Panc1 (cell line): ENCODE measurements at regions not wholly inside any gene's neighbourhood (a gene's known extent, or its start where the extent isn't known, plus 50 kb on each side); places are given as distances from the start of the nearest gene placed in this dataset.

ENCODE experiments used
- CTCF ChIP-seq: fragments of 450-650 bp; IDR thresholded peaks from 2 replicates; pipeline ENCODE4 v1.5.1; 2017; ENCODE audit warnings: mild to moderate bottlenecking
- POLR2AphosphoS5 ChIP-seq: IDR thresholded peaks from 2 replicates; pipeline ENCODE4 v1.6.1; 2012; ENCODE audit warnings: mild to moderate bottlenecking, low read depth, low read length, moderate library complexity
- REST ChIP-seq, 2 experiments: IDR thresholded peaks; 2 replicates each; pipeline ENCODE4 v1.6.1; 2011 to 2012; ENCODE audit warnings: low read depth in 2 of 2, control low read depth in 1 of 2, low read length in 1 of 2, mild to moderate bottlenecking in 1 of 2, moderate library complexity in 1 of 2; ENCODE audit not compliant: insufficient read depth in 1 of 2
- SIN3A ChIP-seq: IDR thresholded peaks from 2 replicates; pipeline ENCODE4 v1.6.1; 2012; ENCODE audit warnings: low read depth, mild to moderate bottlenecking, low read length, moderate library complexity, borderline replicate concordance; ENCODE audit not compliant: insufficient read depth

- no peak for TF ChIP-seq CTCF
- TF ChIP-seq POLR2AphosphoS5: no peak
- TF ChIP-seq REST (IDR thresholded peaks at IDR 0.05; ENCODE audit: insufficient read depth in 1 of 2, low read depth in 2 of 2, low read length in 1 of 2): no peak
- TF ChIP-seq SIN3A: no peak
Observed at GRCh38 chr7:125547505-125547904, 617.9 kb upstream of the POT1 start.
